HG03558 (cell line): ENCODE measurements at regions not wholly inside any gene's neighbourhood (a gene's known extent, or its start where the extent isn't known, plus 50 kb on each side); places are given as distances from the start of the nearest gene placed in this dataset.

Source experiments
- ATAC-seq: cut with Tn5 transposase; IDR thresholded peaks from one replicate; pipeline ENCODE4 v1.9.1; 2021; ENCODE audit warnings: moderate number of reproducible peaks; ENCODE audit not compliant: unreplicated experiment; ENCODE audit errors: extremely low read depth

DNA sequence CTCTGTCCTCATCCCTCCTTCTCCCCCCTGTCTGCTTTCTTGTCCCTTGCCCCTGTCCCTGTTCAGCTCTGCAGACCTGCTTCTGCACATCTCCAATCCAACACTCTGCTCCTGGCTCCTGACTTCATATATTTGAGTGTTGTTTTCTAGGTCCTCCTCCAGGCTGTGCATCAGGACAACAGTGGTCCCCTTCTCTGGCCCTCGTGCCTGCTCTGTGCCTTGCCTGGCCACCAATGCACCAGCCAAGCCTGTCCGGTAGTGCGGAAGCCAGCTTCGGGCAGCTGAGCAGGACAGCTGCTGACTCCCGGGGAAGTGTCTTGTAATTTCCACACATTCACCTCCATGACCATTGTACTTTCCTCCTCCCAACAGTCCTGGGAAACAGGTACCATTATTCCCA is 203.4 kb upstream of the RAB4A start:
- ATAC-seq = no peak

DNA sequence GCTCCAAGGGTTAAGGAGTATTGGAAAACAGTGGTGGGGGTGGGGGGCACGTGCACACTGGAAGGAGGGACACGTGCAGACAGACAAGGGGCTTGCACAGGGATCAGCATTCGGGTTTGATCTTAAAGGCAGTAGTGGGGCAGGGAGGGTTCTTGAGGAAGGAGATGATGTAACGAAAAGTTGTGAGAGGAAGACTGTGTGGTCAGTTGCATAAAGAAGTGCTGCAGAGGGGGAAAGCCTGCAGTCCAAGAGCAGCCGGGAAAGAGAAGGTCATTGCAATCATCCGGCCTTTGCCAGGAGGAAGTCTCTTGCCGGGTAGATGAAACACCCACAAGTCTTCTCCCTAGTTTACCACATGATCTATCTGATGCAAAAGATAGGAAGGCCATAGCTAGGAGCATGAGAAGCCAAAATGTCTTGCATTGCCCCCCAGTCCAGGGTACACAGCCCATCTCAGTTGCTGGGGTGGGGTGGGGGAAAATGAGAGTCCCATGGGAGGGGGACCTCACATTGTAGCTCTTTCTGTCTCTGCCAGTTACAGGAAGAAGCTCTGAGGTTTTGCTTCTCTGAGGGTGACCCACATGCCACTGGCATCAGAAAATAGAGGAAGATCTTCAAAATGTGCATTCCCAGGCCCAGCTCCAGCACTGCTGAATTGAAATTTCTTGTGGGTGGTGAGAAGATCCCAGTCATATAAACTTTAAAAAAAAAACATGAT is 202.5 kb upstream of the RAB4A start:
- ATAC-seq = no peak

DNA sequence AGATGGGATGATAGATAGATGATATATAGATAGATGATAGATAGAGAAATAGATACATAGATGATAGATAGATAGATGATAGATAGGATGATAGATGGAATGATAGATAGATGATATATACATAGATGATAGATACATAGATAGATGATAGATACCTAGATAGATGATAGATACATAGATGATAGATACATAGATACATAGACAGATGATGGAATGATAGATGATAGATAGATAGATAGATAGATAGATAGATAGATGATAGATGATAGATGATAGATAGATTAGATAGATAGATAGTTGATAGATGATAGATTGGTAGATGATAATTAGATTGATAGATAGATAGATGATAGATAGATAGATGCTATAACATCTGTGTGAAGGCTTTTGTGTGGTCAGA is 201.7 kb upstream of the RAB4A start:
- no peak for ATAC-seq

- no peak for ATAC-seq
These were observed 200.7 kb upstream of the RAB4A start for GRCh38 chr1:229070168-229070567.

- no peak for ATAC-seq
These were observed 197.7 kb upstream of the RAB4A start for GRCh38 chr1:229073251-229073650.

- no peak for ATAC-seq
These were observed 195.7 kb upstream of the RAB4A start for GRCh38 chr1:229075217-229075616.

DNA sequence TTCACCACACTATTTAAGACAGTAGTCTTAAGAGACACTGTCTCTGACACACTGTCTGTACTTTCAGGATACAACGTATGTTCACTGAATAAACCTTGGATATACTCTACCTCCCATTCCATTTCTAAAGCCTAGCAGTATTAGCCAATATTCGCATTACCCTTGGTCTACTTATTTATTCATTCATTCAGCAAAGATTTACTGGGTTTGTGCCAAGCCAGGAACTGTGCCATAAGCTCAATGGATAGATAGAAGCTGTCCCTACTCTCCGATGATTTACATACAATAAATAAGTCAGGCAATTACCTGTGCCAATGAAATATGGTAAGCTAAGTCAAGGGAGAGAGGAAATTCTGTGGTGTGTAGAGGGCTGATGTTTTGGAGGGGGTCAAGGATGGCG is 195.2 kb upstream of the RAB4A start:
- no peak for ATAC-seq

GRCh38 chr1:229076195-229076594 is 194.7 kb upstream of the RAB4A start:
- no peak for ATAC-seq

GRCh38 chr1:229079016-229079595 is 191.8 kb upstream of the RAB4A start:
- no peak for ATAC-seq

- ATAC-seq = no peak
These were observed 190.6 kb upstream of the RAB4A start for GRCh38 chr1:229080361-229080760.

GRCh38 chr1:229085291-229085690 is 185.6 kb upstream of the RAB4A start:
- ATAC-seq = no peak

DNA sequence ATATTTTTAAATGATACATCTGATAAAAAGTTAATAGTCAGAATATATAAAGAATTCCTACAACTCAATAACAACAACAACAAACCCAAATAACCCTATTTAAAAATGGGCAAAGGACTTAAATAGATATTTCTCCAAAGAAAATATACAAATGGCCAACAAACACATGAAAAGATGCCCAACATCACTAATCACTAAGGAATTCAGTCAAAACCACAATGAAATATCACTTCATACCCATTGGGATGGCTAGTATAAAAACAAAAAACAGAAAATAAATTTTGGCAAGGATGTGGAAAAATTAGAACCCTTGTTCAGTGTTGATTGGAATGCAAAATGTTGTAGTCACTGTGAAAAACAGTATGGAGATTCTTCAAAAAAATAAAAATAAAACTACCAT is 184.8 kb upstream of the RAB4A start:
- ATAC-seq = no peak

- ATAC-seq = no peak
These were observed 184.2 kb upstream of the RAB4A start for GRCh38 chr1:229086686-229087085.

- ATAC-seq = no peak
These were observed 183.6 kb upstream of the RAB4A start for GRCh38 chr1:229087339-229087738.

DNA sequence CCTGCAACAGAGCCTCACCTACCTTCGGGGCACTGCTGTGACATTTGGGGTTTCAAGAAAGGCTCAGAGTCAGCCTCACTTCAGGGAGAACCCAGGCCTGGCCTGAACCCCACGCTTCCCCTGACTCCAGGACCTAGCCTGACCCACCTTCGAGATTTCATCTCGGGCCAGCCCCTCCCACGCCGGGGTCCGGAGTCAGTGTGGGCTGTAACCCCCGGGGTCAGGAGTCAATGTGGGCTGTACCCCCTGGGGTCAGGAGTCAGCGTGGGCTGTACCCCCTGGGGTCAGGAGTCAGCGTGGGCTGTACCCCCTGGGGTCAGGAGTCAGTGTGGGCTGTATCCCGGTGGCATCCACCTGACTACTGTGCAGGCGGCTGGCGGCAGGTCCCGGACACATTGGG is 183.0 kb upstream of the RAB4A start:
- ATAC-seq = no peak

- no peak for ATAC-seq
These were observed 182.2 kb upstream of the RAB4A start for GRCh38 chr1:229088711-229089110.

- no peak for ATAC-seq
These were observed 181.2 kb upstream of the RAB4A start for GRCh38 chr1:229089586-229090208.

GRCh38 chr1:229091721-229092136 is 179.2 kb upstream of the RAB4A start:
- ATAC-seq = no peak

DNA sequence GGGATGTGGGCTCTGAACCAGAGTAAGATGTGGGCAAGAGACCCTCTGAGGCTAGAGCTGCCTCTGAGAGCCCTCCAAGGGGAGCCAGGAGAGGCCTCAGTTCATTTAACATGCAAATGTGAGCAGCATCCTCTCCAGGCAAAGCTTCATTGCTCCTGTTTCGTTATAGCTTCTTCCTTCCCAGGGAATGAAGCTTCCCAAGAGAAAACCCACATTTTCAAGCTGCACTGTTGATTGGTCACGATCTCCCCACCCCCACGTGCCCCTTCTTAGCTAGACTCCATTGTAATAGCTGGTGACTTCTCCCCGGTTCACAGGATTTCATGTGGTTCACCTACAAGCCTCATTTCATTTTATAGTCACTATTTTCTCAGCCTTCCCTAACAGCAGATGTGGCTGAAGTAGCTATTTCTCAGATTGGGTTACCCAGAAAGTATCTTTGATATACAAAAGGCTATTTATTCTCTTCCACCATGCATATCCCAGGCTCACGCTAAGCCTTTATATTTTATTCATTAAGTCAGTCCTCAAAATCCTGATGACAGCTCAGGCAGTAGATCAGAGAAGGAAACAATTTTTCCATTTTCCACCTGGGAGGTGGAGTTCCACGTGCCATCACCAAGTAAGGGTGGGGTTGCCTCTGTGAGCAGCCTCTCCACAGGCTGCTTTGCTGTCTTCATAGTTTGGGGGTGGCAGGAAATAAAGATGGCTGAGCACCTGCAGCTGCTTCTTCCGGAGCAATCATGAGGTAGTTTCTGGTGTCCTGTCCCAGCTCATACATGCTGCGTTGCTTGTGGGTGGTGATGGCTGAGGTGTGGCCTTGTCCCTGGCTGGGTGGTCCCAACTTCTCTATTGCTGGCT is 178.3 kb upstream of the RAB4A start:
- ATAC-seq = no peak

DNA sequence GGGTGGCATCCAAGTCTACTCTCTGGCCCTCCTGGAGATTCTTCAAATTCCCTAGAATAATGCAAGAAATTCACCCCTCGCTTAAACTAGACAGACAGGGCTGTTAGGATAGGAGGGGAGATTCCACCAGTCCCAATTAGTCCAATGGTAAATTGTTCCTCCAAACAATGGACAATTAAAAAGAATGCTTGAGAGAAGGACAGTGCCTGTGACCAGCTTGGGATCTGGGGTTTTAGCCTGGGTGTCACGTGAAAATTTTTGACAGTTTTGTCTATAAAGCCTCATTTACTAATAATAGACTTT is 177.7 kb upstream of the RAB4A start:
- ATAC-seq = no peak
